Right ventricle myocardium inferior (tissue), 1 donor: ENCODE measurements at regions not wholly inside any gene's neighbourhood (a gene's known extent, or its start where the extent isn't known, plus 50 kb on each side); places are given as distances from the start of the nearest gene placed in this dataset.
"Not testable (repeated sequence)": the region's sequence is repeated elsewhere in the genome, so short reads cannot be mapped to it uniquely, and the experiment has no call there.

ENCODE experiments used
- ATAC-seq: fragments of 200-7000 bp; cut with Tn5 transposase; one replicate; pipeline ENCODE4 v1.9.1; 2020; ENCODE audit warnings: mild to moderate bottlenecking, moderate library complexity
- DNase-seq: peaks from one replicate; pipeline ENCODE4 v3.0.0; 2021; ENCODE audit errors: missing footprints
- intact Hi-C: fragments of 100-400 bp; cut with DNase I; formaldehyde crosslinking; loops from one replicate; pipeline ENCODE4 v1.11.0; 2022
- donor health status: DM: no; HTN: yes; CAD: no; lungs with severe emphysema.

- ATAC-seq (no peak), DNase-seq (no peak)
- intact Hi-C loops, result no loop called here
Observed at GRCh38 chr12:131315601-131316000, 361.9 kb downstream of the ADGRD1 start.

GRCh38 chr12:131316388-131316787 lies 362.7 kb downstream of the ADGRD1 start:
- ATAC-seq (no peak), DNase-seq (no peak)
- intact Hi-C loops, result no loop called here

- ATAC-seq, result no peak
- DNase-seq, result no peak
- intact Hi-C loops, result no loop called here
Observed at GRCh38 chr12:131318045-131318685, 364.5 kb downstream of the ADGRD1 start.

GRCh38 chr12:131321988-131322387 lies 368.3 kb downstream of the ADGRD1 start:
- ATAC-seq, result no peak
- no peak for DNase-seq
- intact Hi-C loops, result no loop called here

GRCh38 chr12:131322460-131322859 lies 368.8 kb downstream of the ADGRD1 start:
- ATAC-seq, intact Hi-C loops, DNase-seq: not testable (repeated sequence)

- ATAC-seq (no peak), DNase-seq (no peak)
- intact Hi-C loops, result no loop called here
Observed at GRCh38 chr12:131323879-131324278, 370.2 kb downstream of the ADGRD1 start.

- ATAC-seq (no peak), DNase-seq (no peak)
- intact Hi-C loops, result no loop called here
Observed at GRCh38 chr12:131327521-131328488, 374.1 kb downstream of the ADGRD1 start.

- intact Hi-C loops, DNase-seq, ATAC-seq: not testable (repeated sequence)
Observed at GRCh38 chr12:131328861-131329845, 375.4 kb downstream of the ADGRD1 start.

GRCh38 chr12:131330106-131330815 lies 376.6 kb downstream of the ADGRD1 start:
- ATAC-seq, result no peak
- intact Hi-C loops, result no loop called here
- no peak for DNase-seq

- ATAC-seq (no peak), DNase-seq (no peak)
- intact Hi-C loops, result no loop called here
Observed at GRCh38 chr12:131331148-131331750, 377.5 kb downstream of the ADGRD1 start.

GRCh38 chr12:131332224-131332623 lies 378.5 kb downstream of the ADGRD1 start:
- intact Hi-C loops, result no loop called here
- DNase-seq (no peak), ATAC-seq (no peak)

- ATAC-seq, result no peak
- no peak for DNase-seq
- intact Hi-C loops, result no loop called here
Observed at GRCh38 chr12:131333136-131333535, 377.8 kb upstream of the SFSWAP start.

- ATAC-seq, result peak; percentile 20
Observed at GRCh38 chr12:131333621-131334440, 377.1 kb upstream of the SFSWAP start.

GRCh38 chr12:131334835-131335234 lies 376.1 kb upstream of the SFSWAP start:
- ATAC-seq (no peak), DNase-seq (no peak)
- intact Hi-C loops, result no loop called here

More at GRCh38 chr12:131333621-131334440, 377.1 kb upstream of the SFSWAP start:
- DNase-seq, result no peak
- intact Hi-C loops, result no loop called here

GRCh38 chr12:131335456-131335855 lies 375.4 kb upstream of the SFSWAP start:
- no peak for DNase-seq

GRCh38 chr12:131337861-131338260 lies 373.0 kb upstream of the SFSWAP start:
- DNase-seq, intact Hi-C loops, ATAC-seq: not testable (repeated sequence)

More at GRCh38 chr12:131335456-131335855, 375.4 kb upstream of the SFSWAP start:
- intact Hi-C loops, result no loop called here
- ATAC-seq, result no peak

GRCh38 chr12:131340616-131341210 lies 370.2 kb upstream of the SFSWAP start:
- DNase-seq (no peak), ATAC-seq (no peak)
- intact Hi-C loops, result no loop called here
